SU-DHL-6 (cell line): ENCODE measurements at regions not wholly inside any gene's neighbourhood (a gene's known extent, or its start where the extent isn't known, plus 50 kb on each side); places are given as distances from the start of the nearest gene placed in this dataset.

ENCODE experiments used
- EZH2phosphoT487 ChIP-seq: fragments of 200-600 bp; sonication (generic), shearing (Covaris generic); conservative IDR thresholded peaks from 2 replicates; pipeline ENCODE4 v1.6.1; 2018; ENCODE audit warnings: mild to moderate bottlenecking, antibody characterized with exemption, low read length, moderate library complexity, mixed read lengths
- TF ChIP-seq, protein P1 (sequence below): fragments of 200-600 bp; sonication (generic); IDR thresholded peaks from one replicate; pipeline ENCODE4 v1.5.1; 2017; ENCODE audit warnings: antibody characterized with exemption, mild to moderate bottlenecking, low read length, moderate library complexity; ENCODE audit not compliant: insufficient read depth, poor library complexity, severe bottlenecking

DNA sequence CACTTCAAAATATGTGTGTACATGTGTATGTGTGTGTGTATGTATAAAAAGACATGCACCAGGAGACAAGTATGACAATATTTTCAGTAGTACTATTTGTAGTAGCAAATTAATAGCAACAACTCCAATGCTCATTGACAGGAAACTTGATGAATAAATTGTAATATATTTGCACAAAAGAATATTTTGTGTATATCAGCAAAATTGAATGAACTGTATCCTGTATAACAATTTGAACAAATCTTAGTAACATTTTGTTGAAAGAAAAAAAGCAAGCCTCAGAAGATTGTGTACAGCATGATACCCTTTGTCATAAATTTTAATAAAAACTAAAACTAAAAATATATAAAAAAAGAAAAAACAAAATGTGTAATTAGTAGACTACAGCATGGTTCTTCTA lies 1367.3 kb upstream of the TMEFF2 start:
- TF ChIP-seq, protein P1, sequence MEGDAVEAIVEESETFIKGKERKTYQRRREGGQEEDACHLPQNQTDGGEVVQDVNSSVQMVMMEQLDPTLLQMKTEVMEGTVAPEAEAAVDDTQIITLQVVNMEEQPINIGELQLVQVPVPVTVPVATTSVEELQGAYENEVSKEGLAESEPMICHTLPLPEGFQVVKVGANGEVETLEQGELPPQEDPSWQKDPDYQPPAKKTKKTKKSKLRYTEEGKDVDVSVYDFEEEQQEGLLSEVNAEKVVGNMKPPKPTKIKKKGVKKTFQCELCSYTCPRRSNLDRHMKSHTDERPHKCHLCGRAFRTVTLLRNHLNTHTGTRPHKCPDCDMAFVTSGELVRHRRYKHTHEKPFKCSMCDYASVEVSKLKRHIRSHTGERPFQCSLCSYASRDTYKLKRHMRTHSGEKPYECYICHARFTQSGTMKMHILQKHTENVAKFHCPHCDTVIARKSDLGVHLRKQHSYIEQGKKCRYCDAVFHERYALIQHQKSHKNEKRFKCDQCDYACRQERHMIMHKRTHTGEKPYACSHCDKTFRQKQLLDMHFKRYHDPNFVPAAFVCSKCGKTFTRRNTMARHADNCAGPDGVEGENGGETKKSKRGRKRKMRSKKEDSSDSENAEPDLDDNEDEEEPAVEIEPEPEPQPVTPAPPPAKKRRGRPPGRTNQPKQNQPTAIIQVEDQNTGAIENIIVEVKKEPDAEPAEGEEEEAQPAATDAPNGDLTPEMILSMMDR, result no peak
- TF ChIP-seq EZH2phosphoT487, result no peak
